OCI-LY7 (cell line): ENCODE measurements at regions not wholly inside any gene's neighbourhood (a gene's known extent, or its start where the extent isn't known, plus 50 kb on each side); places are given as distances from the start of the nearest gene placed in this dataset. TPM values are rescaled to one million over a fixed set of nuclear protein-coding genes. Genes with fewer than 3 reads are reported as not detected.

ENCODE experiments used
- BruUV-seq: library from RNA; stranded (reverse); fragments of 400-500 nt; replicated peaks from 2 replicates; lab custom pipeline; 2021; lab: Mats Ljungman, UMichigan
- CTCF ChIA-PET: fragments of 300-600 bp; sonication (Branson Sonifier 250); formaldehyde crosslinking; loops from one replicate; lab custom pipeline; 2022; ENCODE audit warnings: antibody characterized with exemption; ENCODE audit not compliant: unreplicated experiment; lab: Charles Lee
- POLR2A ChIA-PET: fragments of 300-600 bp; sonication (Branson Sonifier 250); formaldehyde crosslinking; loops from one replicate; lab custom pipeline; 2022; ENCODE audit warnings: antibody characterized with exemption; lab: Charles Lee
- DNase-seq: peaks from one replicate; pipeline ENCODE4 v3.0.0-alpha.2; 2015; ENCODE audit warnings: low spot score
- H2AFZ ChIP-seq: fragments of 200-600 bp; sonication (generic), shearing (Covaris generic); 2 replicates; pipeline ENCODE4 v1.6.1; 2014; ENCODE audit warnings: mild to moderate bottlenecking, antibody characterized with exemption, low read length, moderate library complexity
- H3K27ac ChIP-seq: fragments of 200-600 bp; sonication (generic); 2 replicates; pipeline ENCODE4 v1.5.1; 2014; ENCODE audit warnings: mixed run types, low read depth, mild to moderate bottlenecking, moderate library complexity, low read length, inconsistent platforms; ENCODE audit not compliant: poor library complexity, severe bottlenecking
- H3K36me3 ChIP-seq: fragments of 200-600 bp; sonication (generic); 2 replicates; pipeline ENCODE4 v1.6.1; 2014; ENCODE audit warnings: mild to moderate bottlenecking, antibody characterized with exemption, low read length, moderate library complexity, mixed read lengths; ENCODE audit not compliant: insufficient read depth
- H3K4me1 ChIP-seq: fragments of 200-600 bp; sonication (generic); 2 replicates; pipeline ENCODE4 v1.5.1; 2014; ENCODE audit warnings: mild to moderate bottlenecking, low read length; ENCODE audit not compliant: insufficient read depth, poor library complexity, severe bottlenecking
- H3K4me2 ChIP-seq: fragments of 200-600 bp; sonication (generic); 2 replicates; pipeline ENCODE4 v1.6.1; 2014; ENCODE audit warnings: mild to moderate bottlenecking, low read length
- H3K4me3 ChIP-seq: fragments of 200-600 bp; sonication (generic); 2 replicates; pipeline ENCODE4 v1.5.1; 2014; ENCODE audit warnings: mild to moderate bottlenecking, low read depth, low read length; ENCODE audit not compliant: poor library complexity, severe bottlenecking
- H3K79me2 ChIP-seq: fragments of 200-600 bp; sonication (generic); 2 replicates; pipeline ENCODE4 v1.6.1; 2016; ENCODE audit warnings: low read depth, mild to moderate bottlenecking, low read length, moderate library complexity, mixed read lengths; ENCODE audit not compliant: insufficient read depth
- H3K9me2 ChIP-seq: fragments of 200-600 bp; sonication (generic); 2 replicates; pipeline ENCODE4 v1.6.1; 2016; ENCODE audit warnings: mild to moderate bottlenecking, low read length, mixed read lengths; ENCODE audit not compliant: insufficient read depth
- H3K9me3 ChIP-seq: fragments of 200-600 bp; sonication (generic); 2 replicates; pipeline ENCODE4 v1.6.1; 2014; ENCODE audit warnings: mild to moderate bottlenecking, mixed run types, low read length, mixed read lengths
- H4K20me1 ChIP-seq: fragments of 200-600 bp; sonication (generic); 2 replicates; pipeline ENCODE4 v1.6.1; 2014; ENCODE audit warnings: mild to moderate bottlenecking, antibody characterized with exemption, low read length, moderate library complexity, mixed read lengths; ENCODE audit not compliant: insufficient read depth
- EZH2phosphoT487 ChIP-seq: fragments of 200-600 bp; sonication (generic); IDR thresholded peaks from 2 replicates; pipeline ENCODE4 v1.6.1; 2018; ENCODE audit warnings: low read depth, borderline replicate concordance, mild to moderate bottlenecking, mixed run types, antibody characterized with exemption, low read length, moderate library complexity, mixed read lengths
- intact Hi-C: fragments of 100-400 bp; cut with micrococcal nuclease; formaldehyde crosslinking; loops from one replicate; pipeline ENCODE4 v1.10.0; 2022; ENCODE audit not compliant: unreplicated experiment
- small RNA-seq: library from RNA; depleted of rRNA; stranded (forward); fragments of <200 nt; gene quantifications from one replicate; pipeline ENCODE3, GENCODE V24; 2014
- TF ChIP-seq, protein P1 (sequence below): fragments of 200-600 bp; sonication (generic); conservative IDR thresholded peaks from 2 replicates; pipeline ENCODE4 v1.5.1; 2014; ENCODE audit warnings: mild to moderate bottlenecking, antibody characterized with exemption, low read length, moderate library complexity, mixed read lengths

DNA sequence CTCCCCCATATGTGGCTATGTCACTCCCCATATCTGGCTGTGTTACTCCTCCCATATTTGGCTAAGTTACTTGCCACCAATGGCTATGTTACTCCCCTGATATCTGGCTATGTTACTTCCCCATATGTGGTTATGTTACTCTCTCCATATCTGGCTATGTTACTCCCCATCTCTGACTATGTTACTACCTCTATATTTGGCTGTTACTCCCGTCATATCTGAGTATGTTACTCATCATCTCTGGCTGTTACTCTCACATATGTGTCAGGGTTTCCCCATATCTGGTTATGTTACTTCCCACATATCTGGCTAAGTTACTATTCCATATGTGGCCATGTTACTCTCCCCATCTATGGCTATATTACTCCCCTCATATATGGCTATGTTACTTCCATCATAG is 50.3 kb upstream of the MAP10 start:
- Histone ChIP-seq H3K4me2 (no peak overlapping the region), H3K27ac (no peak overlapping the region), H4K20me1 (no peaks in the 10 kb centered on the region), H3K9me3 (0 out of 2 replicates have a peak, but pooled peaks cover 8% of the 10 kb centered on the region), H3K36me3 (no peaks in the 10 kb centered on the region), H3K9me2 (no peaks in the 10 kb centered on the region), H2AFZ (no peak overlapping the region), H3K4me3 (no peak overlapping the region), H3K4me1 (no peaks in the 10 kb centered on the region), H3K79me2 (no peaks in the 10 kb centered on the region)
- intact Hi-C loops: no loop called here
- TF ChIP-seq, protein P1, sequence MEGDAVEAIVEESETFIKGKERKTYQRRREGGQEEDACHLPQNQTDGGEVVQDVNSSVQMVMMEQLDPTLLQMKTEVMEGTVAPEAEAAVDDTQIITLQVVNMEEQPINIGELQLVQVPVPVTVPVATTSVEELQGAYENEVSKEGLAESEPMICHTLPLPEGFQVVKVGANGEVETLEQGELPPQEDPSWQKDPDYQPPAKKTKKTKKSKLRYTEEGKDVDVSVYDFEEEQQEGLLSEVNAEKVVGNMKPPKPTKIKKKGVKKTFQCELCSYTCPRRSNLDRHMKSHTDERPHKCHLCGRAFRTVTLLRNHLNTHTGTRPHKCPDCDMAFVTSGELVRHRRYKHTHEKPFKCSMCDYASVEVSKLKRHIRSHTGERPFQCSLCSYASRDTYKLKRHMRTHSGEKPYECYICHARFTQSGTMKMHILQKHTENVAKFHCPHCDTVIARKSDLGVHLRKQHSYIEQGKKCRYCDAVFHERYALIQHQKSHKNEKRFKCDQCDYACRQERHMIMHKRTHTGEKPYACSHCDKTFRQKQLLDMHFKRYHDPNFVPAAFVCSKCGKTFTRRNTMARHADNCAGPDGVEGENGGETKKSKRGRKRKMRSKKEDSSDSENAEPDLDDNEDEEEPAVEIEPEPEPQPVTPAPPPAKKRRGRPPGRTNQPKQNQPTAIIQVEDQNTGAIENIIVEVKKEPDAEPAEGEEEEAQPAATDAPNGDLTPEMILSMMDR: no peak
- no peak for TF ChIP-seq EZH2phosphoT487
- no peak for DNase-seq
- ChIA-PET CTCF (no interaction called here), POLR2A (no interaction called here)
- no TSS peak for BruUV-seq

Small RNA genes in the stretch of these regions (small RNA-seq; reads per million reads assigned to genes)
- gene RNU6-1211P: not detected
